PC-9 (cell line): ENCODE measurements at regions not wholly inside any gene's neighbourhood (a gene's known extent, or its start where the extent isn't known, plus 50 kb on each side); places are given as distances from the start of the nearest gene placed in this dataset.

ENCODE experiments used
- BruUV-seq: library from RNA; stranded (reverse); fragments of 400-500 nt; replicated peaks from 2 replicates; lab custom pipeline; 2021; lab: Mats Ljungman, UMichigan
- CTCF ChIA-PET: fragments of 300-600 bp; sonication (Branson Sonifier 250); formaldehyde crosslinking; loops from one replicate; lab custom pipeline; 2022; ENCODE audit warnings: antibody characterized with exemption; lab: Charles Lee
- POLR2A ChIA-PET: fragments of 300-600 bp; sonication (Branson Sonifier 250); formaldehyde crosslinking; loops from one replicate; lab custom pipeline; 2022; ENCODE audit warnings: antibody characterized with exemption; ENCODE audit not compliant: unreplicated experiment; lab: Charles Lee
- DNase-seq, 2 experiments: peaks; one replicate each; pipeline versions ENCODE4 v3.0.0 to v3.0.0-alpha.2; 2015 to 2022; ENCODE audit warnings: mixed read lengths in 1 of 2
- H2AFZ ChIP-seq: fragments of 200-600 bp; sonication (generic); 2 replicates; pipeline ENCODE4 v1.8.1; 2017; ENCODE audit warnings: antibody characterized with exemption
- H3F3A ChIP-seq: fragments of 200-600 bp; sonication (generic); 2 replicates; pipeline ENCODE4 v1.8.1; 2017; ENCODE audit warnings: antibody characterized with exemption, mild to moderate bottlenecking, low read depth; ENCODE audit not compliant: insufficient read depth
- H3K27ac ChIP-seq: fragments of 200-600 bp; sonication (generic); 2 replicates; pipeline ENCODE4 v1.6.1; 2016; ENCODE audit warnings: mixed run types
- H3K27me3 ChIP-seq: fragments of 200-600 bp; sonication (generic); 2 replicates; pipeline ENCODE4 v1.6.1; 2016; ENCODE audit warnings: low read depth, mixed run types; ENCODE audit not compliant: insufficient read depth
- H3K36me3 ChIP-seq: fragments of 200-600 bp; sonication (generic); 2 replicates; pipeline ENCODE4 v1.6.1; 2016; ENCODE audit warnings: low read depth, mixed run types
- H3K4me1 ChIP-seq: fragments of 200-600 bp; sonication (generic); replicated peaks from 2 replicates; pipeline ENCODE4 v1.6.1; 2016; ENCODE audit warnings: mixed run types; ENCODE audit not compliant: insufficient read depth
- H3K4me2 ChIP-seq: fragments of 200-600 bp; sonication (generic); 2 replicates; pipeline ENCODE4 v1.6.1; 2017; ENCODE audit warnings: mixed run types
- H3K4me3 ChIP-seq: fragments of 200-600 bp; sonication (generic); 2 replicates; pipeline ENCODE4 v1.6.1; 2016; ENCODE audit warnings: mixed run types
- H3K79me2 ChIP-seq: fragments of 200-600 bp; sonication (generic); 2 replicates; pipeline ENCODE4 v1.6.1; 2017; ENCODE audit warnings: low read depth, mixed run types
- H3K9me2 ChIP-seq: fragments of 200-600 bp; sonication (generic); 2 replicates; pipeline ENCODE4 v1.8.1; 2017; ENCODE audit warnings: mild to moderate bottlenecking; ENCODE audit not compliant: insufficient read depth
- H3K9me3 ChIP-seq: fragments of 200-600 bp; sonication (generic); 2 replicates; pipeline ENCODE4 v1.8.1; 2016; ENCODE audit warnings: low read depth; ENCODE audit not compliant: insufficient read depth
- H4K20me1 ChIP-seq: fragments of 200-600 bp; sonication (generic); 2 replicates; pipeline ENCODE4 v1.8.1; 2017; ENCODE audit not compliant: insufficient read depth
- EZH2 ChIP-seq: fragments of 200-600 bp; sonication (generic); IDR thresholded peaks from 2 replicates; pipeline ENCODE4 v1.8.0; 2017; ENCODE audit warnings: antibody characterized with exemption, low read depth
- intact Hi-C: fragments of 100-400 bp; cut with micrococcal nuclease; formaldehyde crosslinking; loops from one replicate; pipeline ENCODE4 v1.10.0; 2022; ENCODE audit not compliant: unreplicated experiment
- TF ChIP-seq, protein P1 (sequence below): fragments of 200-600 bp; sonication (generic); conservative IDR thresholded peaks from 2 replicates; pipeline ENCODE4 v1.6.1; 2017; ENCODE audit warnings: mixed run types, antibody characterized with exemption, mild to moderate bottlenecking, moderate library complexity

GRCh38 chr11:104467404-104467803 is 303.5 kb upstream of the PDGFD start:
- Histone ChIP-seq H3K27me3 (no peaks in the 10 kb centered on the region), H3K4me2 (no peak overlapping the region), H3F3A (no peaks in the 10 kb centered on the region), H3K4me3 (no peak overlapping the region), H4K20me1 (no peaks in the 10 kb centered on the region), H3K79me2 (no peaks in the 10 kb centered on the region), H3K27ac (no peak overlapping the region), H3K9me3 (no peaks in the 10 kb centered on the region), H3K36me3 (no peaks in the 10 kb centered on the region), H2AFZ (no peak overlapping the region), H3K9me2 (no peaks in the 10 kb centered on the region), H3K4me1 (0 out of 2 replicates have a peak, but pooled peaks cover 4% of the 10 kb centered on the region)
- no peak for TF ChIP-seq EZH2
- TF ChIP-seq, protein P1, sequence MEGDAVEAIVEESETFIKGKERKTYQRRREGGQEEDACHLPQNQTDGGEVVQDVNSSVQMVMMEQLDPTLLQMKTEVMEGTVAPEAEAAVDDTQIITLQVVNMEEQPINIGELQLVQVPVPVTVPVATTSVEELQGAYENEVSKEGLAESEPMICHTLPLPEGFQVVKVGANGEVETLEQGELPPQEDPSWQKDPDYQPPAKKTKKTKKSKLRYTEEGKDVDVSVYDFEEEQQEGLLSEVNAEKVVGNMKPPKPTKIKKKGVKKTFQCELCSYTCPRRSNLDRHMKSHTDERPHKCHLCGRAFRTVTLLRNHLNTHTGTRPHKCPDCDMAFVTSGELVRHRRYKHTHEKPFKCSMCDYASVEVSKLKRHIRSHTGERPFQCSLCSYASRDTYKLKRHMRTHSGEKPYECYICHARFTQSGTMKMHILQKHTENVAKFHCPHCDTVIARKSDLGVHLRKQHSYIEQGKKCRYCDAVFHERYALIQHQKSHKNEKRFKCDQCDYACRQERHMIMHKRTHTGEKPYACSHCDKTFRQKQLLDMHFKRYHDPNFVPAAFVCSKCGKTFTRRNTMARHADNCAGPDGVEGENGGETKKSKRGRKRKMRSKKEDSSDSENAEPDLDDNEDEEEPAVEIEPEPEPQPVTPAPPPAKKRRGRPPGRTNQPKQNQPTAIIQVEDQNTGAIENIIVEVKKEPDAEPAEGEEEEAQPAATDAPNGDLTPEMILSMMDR, result no peak
- BruUV-seq, result no TSS peak
- DNase-seq, result peak in 1 of 2 experiments; percentile 23
- intact Hi-C loops, result no loop called here
- CTCF ChIA-PET, result no interaction called here
- POLR2A ChIA-PET, result no interaction called here

DNA sequence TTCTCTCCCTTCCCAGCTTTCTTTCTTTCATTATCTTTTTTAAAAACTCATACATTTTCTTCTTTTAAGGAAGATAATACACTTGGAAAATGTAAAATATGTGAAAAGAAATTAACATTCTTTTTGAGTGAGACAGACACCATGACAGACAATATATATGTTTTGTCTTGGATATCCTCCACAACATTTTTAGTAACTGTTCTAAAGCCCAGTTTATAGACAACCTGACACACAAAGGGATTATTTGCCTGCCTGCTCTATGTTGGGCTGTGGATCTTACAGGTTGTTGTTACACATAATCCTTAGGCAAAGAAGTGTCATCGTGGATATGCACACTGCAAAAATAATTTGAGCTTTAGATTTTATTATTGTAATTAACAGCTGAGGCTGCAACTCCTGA is 301.4 kb upstream of the PDGFD start:
- Histone ChIP-seq H3K9me3 (no peaks in the 10 kb centered on the region), H3K36me3 (no peaks in the 10 kb centered on the region), H3K4me2 (no peak overlapping the region), H3F3A (no peaks in the 10 kb centered on the region), H4K20me1 (no peaks in the 10 kb centered on the region), H3K27me3 (no peaks in the 10 kb centered on the region), H3K4me3 (no peak overlapping the region), H2AFZ (no peak overlapping the region; the same call in 1 of the 2 replicates), H3K9me2 (no peaks in the 10 kb centered on the region), H3K4me1 (0 out of 2 replicates have a peak, but pooled peaks cover 4% of the 10 kb centered on the region), H3K79me2 (no peaks in the 10 kb centered on the region), H3K27ac (no peak overlapping the region)
- ChIA-PET POLR2A (no interaction called here), CTCF (no interaction called here)
- intact Hi-C loops, result no loop called here
- TF ChIP-seq EZH2, result no peak
- TF ChIP-seq, protein P1, result no peak
- no TSS peak for BruUV-seq
- no peak for DNase-seq

- H3K36me3 ChIP-seq, result no peaks in the 10 kb centered on the region
- no peaks in the 10 kb centered on the region for H4K20me1 ChIP-seq
- intact Hi-C loops, result no loop called here
- DNase-seq, result no peak
- H3K27ac ChIP-seq, result no peak overlapping the region
- H3K4me2 ChIP-seq, result no peak overlapping the region
- no peaks in the 10 kb centered on the region for H3K27me3 ChIP-seq
- no peaks in the 10 kb centered on the region for H3K79me2 ChIP-seq
- no TSS peak for BruUV-seq
- TF ChIP-seq, protein P1, result no peak
- no peak for TF ChIP-seq EZH2
- no peaks in the 10 kb centered on the region for H3F3A ChIP-seq
- 0 out of 2 replicates have a peak, but pooled peaks cover 4% of the 10 kb centered on the region for H3K4me1 ChIP-seq
- no peaks in the 10 kb centered on the region for H3K9me2 ChIP-seq
- ChIA-PET POLR2A (no interaction called here), CTCF (no interaction called here)
- no peak overlapping the region for H2AFZ ChIP-seq
- no peaks in the 10 kb centered on the region for H3K9me3 ChIP-seq
- H3K4me3 ChIP-seq, result no peak overlapping the region
These were observed 300.7 kb upstream of the PDGFD start for GRCh38 chr11:104464691-104465090.
